ENCODE measurements at regions not wholly inside any gene's neighbourhood (a gene's known extent, or its start where the extent isn't known, plus 50 kb on each side); places are given as distances from the start of the nearest gene placed in this dataset.

DNA sequence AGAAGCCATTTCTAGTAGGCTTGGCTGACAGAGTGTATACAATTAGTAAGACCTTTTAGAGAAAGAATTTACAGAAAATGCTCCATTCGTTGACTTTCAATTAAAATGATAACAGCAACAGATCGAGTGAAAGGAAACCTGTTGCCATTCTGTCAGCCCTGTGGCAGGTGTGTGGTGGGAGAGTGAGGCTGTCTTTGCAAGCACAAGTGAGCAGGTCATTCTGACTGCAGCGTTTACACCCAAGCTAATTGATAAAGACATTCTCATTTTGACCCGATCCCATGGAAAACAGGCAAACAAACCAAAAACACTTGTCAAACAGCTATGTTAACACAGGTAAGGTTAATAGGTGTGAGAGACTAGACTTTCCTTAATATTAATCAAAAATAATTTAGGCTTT, 257.3 kb downstream of the PTBP2 start:
- H3K9me3 ChIP-seq = no peaks in the 10 kb centered on the region
- no peak overlapping the region for H3K4me3 ChIP-seq
- H3K4me1 ChIP-seq = no peaks in the 10 kb centered on the region
- no peaks in the 10 kb centered on the region for H3K27me3 ChIP-seq (ENCODE audit: low read depth)
- no peak for DNase-seq
- no peak overlapping the region for H3K27ac ChIP-seq
- ATAC-seq = no peak
- intact Hi-C loops (cut with DNase I) = no loop called here
- H3K36me3 ChIP-seq = no peaks in the 10 kb centered on the region
- TF ChIP-seq, protein P1, sequence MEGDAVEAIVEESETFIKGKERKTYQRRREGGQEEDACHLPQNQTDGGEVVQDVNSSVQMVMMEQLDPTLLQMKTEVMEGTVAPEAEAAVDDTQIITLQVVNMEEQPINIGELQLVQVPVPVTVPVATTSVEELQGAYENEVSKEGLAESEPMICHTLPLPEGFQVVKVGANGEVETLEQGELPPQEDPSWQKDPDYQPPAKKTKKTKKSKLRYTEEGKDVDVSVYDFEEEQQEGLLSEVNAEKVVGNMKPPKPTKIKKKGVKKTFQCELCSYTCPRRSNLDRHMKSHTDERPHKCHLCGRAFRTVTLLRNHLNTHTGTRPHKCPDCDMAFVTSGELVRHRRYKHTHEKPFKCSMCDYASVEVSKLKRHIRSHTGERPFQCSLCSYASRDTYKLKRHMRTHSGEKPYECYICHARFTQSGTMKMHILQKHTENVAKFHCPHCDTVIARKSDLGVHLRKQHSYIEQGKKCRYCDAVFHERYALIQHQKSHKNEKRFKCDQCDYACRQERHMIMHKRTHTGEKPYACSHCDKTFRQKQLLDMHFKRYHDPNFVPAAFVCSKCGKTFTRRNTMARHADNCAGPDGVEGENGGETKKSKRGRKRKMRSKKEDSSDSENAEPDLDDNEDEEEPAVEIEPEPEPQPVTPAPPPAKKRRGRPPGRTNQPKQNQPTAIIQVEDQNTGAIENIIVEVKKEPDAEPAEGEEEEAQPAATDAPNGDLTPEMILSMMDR (IDR thresholded peaks at IDR 0.05) = no peak

DNA sequence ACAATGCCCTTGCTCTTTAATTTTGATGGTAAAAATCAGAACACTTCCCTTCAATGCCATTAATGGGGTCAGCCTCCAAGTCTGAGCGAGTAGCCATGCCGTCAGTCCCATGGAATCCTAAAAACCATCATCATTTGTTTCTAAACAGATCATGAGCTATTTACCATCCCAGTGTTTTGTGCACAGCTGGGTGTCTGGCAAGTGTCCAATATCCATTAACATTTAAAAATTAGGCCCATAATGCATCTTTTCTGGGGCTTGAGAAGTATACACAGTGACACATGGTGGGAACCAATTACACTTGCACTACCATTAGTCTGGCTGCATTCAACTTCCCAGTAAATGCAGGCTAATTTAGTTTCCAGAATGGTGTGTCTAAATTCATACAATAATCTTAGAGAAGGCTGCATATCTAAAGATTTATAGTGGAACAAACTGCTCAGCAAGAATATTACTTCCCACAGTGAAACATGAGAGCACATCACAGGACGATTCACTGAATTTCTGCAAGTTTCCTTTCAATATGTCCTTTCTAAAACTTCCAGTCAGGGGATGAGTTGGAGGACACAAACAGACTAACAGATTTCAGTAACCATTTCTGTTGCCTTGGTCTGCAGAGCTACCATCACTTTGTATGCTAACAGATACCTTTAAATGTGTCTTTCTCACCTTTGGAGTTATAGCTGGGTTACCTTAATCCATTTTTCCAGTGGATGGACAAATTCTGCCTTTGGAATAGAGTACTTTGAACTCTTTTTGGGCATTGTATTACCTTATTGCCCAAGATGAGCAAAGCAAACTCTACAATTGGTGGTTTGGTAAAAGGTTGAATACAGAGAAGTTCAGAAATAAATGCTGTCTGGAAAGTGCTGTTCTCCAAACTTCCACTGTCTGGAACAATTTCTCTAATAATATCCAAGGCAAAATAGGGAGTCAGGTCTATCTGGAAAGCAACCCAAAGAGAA, 258.0 kb downstream of the PTBP2 start:
- Histone ChIP-seq H3K4me3 (no peak overlapping the region), H3K36me3 (no peaks in the 10 kb centered on the region), H3K9me3 (no peaks in the 10 kb centered on the region), H3K27ac (no peak overlapping the region), H3K4me1 (no peaks in the 10 kb centered on the region), H3K27me3 (ENCODE audit: low read depth) (no peaks in the 10 kb centered on the region)
- intact Hi-C loops (cut with DNase I) = no loop called here
- TF ChIP-seq, protein P1 (IDR thresholded peaks at IDR 0.05) = no peak
- DNase-seq (no peak), ATAC-seq (no peak)

DNA sequence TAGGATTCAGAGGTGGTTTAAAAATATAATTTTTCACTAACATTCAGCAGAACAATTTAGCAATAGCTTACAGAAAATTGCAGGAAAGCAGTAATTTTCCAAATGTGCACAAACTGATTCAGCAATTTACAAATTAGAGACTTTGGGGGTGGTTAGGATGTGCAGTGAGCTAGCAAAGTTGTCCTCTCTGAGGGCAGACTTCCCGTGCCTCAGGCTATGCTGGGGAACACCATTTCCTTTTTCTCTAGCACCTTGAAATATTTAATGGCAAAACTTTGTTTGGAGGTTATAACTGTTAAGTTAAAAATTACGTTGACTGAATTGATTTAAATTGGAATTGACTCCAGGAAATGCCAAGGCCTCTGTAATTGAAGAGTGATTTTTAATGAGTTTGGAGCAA, 258.9 kb downstream of the PTBP2 start:
- ATAC-seq (no peak), DNase-seq (no peak)
- Histone ChIP-seq H3K9me3 (no peaks in the 10 kb centered on the region), H3K36me3 (no peaks in the 10 kb centered on the region), H3K27me3 (ENCODE audit: low read depth) (no peaks in the 10 kb centered on the region), H3K4me3 (no peak overlapping the region), H3K4me1 (no peaks in the 10 kb centered on the region), H3K27ac (no peak overlapping the region)
- TF ChIP-seq, protein P1 (IDR thresholded peaks at IDR 0.05) = no peak
- intact Hi-C loops (cut with DNase I) = no loop called here

DNA sequence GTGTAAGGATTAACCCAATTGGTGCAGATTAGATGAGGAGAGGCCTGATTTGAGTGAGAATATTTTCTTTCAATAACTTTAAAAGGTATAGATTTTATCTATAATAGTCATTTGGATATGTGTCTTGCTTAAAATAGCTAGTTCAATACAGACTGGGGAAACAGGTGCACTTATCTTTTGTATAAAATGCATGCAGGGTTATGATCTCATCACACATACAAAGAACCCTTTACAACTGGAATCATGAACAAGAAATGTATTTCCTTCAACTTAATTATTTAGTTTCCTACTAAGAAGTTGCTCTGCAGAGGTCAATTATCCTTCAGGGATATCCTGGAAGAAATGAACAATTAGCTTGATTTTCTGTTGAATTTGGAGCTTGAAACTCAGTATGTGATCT, 259.6 kb downstream of the PTBP2 start:
- Histone ChIP-seq H3K4me3 (no peak overlapping the region), H3K9me3 (no peaks in the 10 kb centered on the region)
- no peak for DNase-seq

DNA sequence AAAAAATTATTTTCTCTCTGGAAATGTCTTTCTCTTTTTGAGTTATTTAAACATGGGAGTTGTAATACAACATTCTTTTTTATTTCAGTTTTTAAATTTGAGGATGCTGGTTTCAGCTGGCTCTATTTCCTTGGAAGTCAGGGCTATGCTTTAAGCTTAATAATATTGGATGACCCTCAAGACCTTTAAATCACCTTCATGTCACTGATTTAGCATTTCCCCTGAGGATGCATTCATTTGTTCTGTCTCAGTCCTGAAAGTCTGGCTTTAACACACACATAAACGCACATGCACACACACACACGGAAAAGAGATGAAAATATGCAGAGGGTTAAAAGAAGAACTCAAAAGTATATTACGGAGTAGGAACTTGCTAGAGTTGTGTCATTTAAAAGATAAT, 260.5 kb downstream of the PTBP2 start:
- no peak overlapping the region for H3K4me3 ChIP-seq
- intact Hi-C loops (cut with DNase I) = no loop called here
- no peak for DNase-seq
- no peaks in the 10 kb centered on the region for H3K9me3 ChIP-seq
- ATAC-seq = no peak
- H3K27me3 ChIP-seq (ENCODE audit: low read depth) = no peaks in the 10 kb centered on the region
- TF ChIP-seq, protein P1 (IDR thresholded peaks at IDR 0.05) = no peak
- no peaks in the 10 kb centered on the region for H3K36me3 ChIP-seq
- no peaks in the 10 kb centered on the region for H3K4me1 ChIP-seq
- no peak overlapping the region for H3K27ac ChIP-seq

More for the DNA sequence above, 259.6 kb downstream of the PTBP2 start:
- H3K36me3 ChIP-seq = no peaks in the 10 kb centered on the region
- no peaks in the 10 kb centered on the region for H3K4me1 ChIP-seq
- no peak overlapping the region for H3K27ac ChIP-seq
- TF ChIP-seq, protein P1 (IDR thresholded peaks at IDR 0.05) = no peak
- H3K27me3 ChIP-seq (ENCODE audit: low read depth) = no peaks in the 10 kb centered on the region
- intact Hi-C loops (cut with DNase I) = no loop called here
- no peak for ATAC-seq

All from lower lobe of right lung (tissue), 2 donors.